OCI-LY3 (cell line): ENCODE measurements at regions not wholly inside any gene's neighbourhood (a gene's known extent, or its start where the extent isn't known, plus 50 kb on each side); places are given as distances from the start of the nearest gene placed in this dataset.

ENCODE experiments used
- H2AFZ ChIP-seq: fragments of 200-600, 300-600 bp; shearing (Covaris generic); 2 replicates; pipeline ENCODE4 v1.6.0; 2014; ENCODE audit warnings: antibody characterized with exemption, low read depth, low read length
- H3K27ac ChIP-seq: fragments of 200-600, 300-600 bp; sonication (generic); 2 replicates; pipeline ENCODE4 v1.5.1; 2014; ENCODE audit warnings: mild to moderate bottlenecking, low read length, moderate library complexity, mixed read lengths
- H3K27me3 ChIP-seq: fragments of 200-600, 300-600 bp; sonication (generic); 2 replicates; pipeline ENCODE4 v1.6.1; 2014; ENCODE audit warnings: low read depth, low read length, mixed read lengths
- H3K36me3 ChIP-seq: fragments of 200-600, 300-600 bp; sonication (generic); replicated peaks from 2 replicates; pipeline ENCODE3; 2014; ENCODE audit warnings: low read depth, low read length, mixed read lengths
- H3K4me1 ChIP-seq: fragments of 300-600, 200-600 bp; sonication (generic); 2 replicates; pipeline ENCODE4 v1.6.1; 2014; ENCODE audit warnings: low read length, mixed read lengths
- H3K4me2 ChIP-seq: fragments of 200-600, 300-600 bp; sonication (generic); 2 replicates; pipeline ENCODE4 v1.6.1; 2014; ENCODE audit warnings: low read length, mixed read lengths
- H3K4me3 ChIP-seq: fragments of 300-600, 200-600 bp; sonication (generic); 2 replicates; pipeline ENCODE4 v1.5.1; 2014; ENCODE audit warnings: antibody characterized with exemption, mild to moderate bottlenecking, low read length, moderate library complexity
- H3K79me2 ChIP-seq: fragments of 300-600, 200-600 bp; shearing (Covaris generic); 2 replicates; pipeline ENCODE4 v1.6.1; 2014; ENCODE audit warnings: mild to moderate bottlenecking, low read length, mixed read lengths
- H3K9ac ChIP-seq: fragments of 300-600, 200-600 bp; shearing (Covaris generic); 2 replicates; pipeline ENCODE4 v1.6.0; 2014; ENCODE audit warnings: mild to moderate bottlenecking, low read length, moderate library complexity
- H3K9me3 ChIP-seq: fragments of 200-600, 300-600 bp; shearing (Covaris generic); 2 replicates; pipeline ENCODE4 v1.6.1; 2014; ENCODE audit warnings: low read length, mixed read lengths; ENCODE audit not compliant: insufficient read depth
- H4K20me1 ChIP-seq: fragments of 200-600, 300-600 bp; sonication (generic); 2 replicates; pipeline ENCODE4 v1.6.1; 2016; ENCODE audit warnings: low read length, mixed read lengths; ENCODE audit not compliant: insufficient read depth
- CTCF ChIP-seq: fragments of 200-600, 300-600 bp; sonication (generic); IDR thresholded peaks from 2 replicates; pipeline ENCODE4 v1.5.1; 2014; ENCODE audit warnings: antibody characterized with exemption, low read length, low read depth
- EZH2phosphoT487 ChIP-seq: fragments of 200-600 bp; shearing (Covaris generic); IDR thresholded peaks from 2 replicates; pipeline ENCODE4 v1.6.1; 2018; ENCODE audit warnings: antibody characterized with exemption, mixed run types, low read depth

- no peak overlapping the region for H3K9ac ChIP-seq
- H3K4me2 ChIP-seq = no peak overlapping the region
- H3K27me3 ChIP-seq = no peaks in the 10 kb centered on the region
- H3K9me3 ChIP-seq = no peaks in the 10 kb centered on the region
- H3K79me2 ChIP-seq = no peaks in the 10 kb centered on the region
- TF ChIP-seq CTCF (no peak), EZH2phosphoT487 (no peak)
- H3K4me1 ChIP-seq = peaks cover 24% of the 10 kb centered on the region
- H3K4me3 ChIP-seq = no peak overlapping the region
- H3K27ac ChIP-seq = no peak overlapping the region
- no peaks in the 10 kb centered on the region for H3K36me3 ChIP-seq
- no peaks in the 10 kb centered on the region for H4K20me1 ChIP-seq
- H2AFZ ChIP-seq = no peak overlapping the region
Observed at GRCh38 chr10:61280303-61280702, 172.9 kb downstream of the TMEM26 start.

- Histone ChIP-seq H4K20me1 (no peaks in the 10 kb centered on the region), H3K9me3 (no peaks in the 10 kb centered on the region), H3K4me2 (no peak overlapping the region), H3K9ac (no peak overlapping the region), H2AFZ (no peak overlapping the region), H3K4me1 (peaks cover 16% of the 10 kb centered on the region), H3K27me3 (no peaks in the 10 kb centered on the region), H3K36me3 (no peaks in the 10 kb centered on the region), H3K27ac (no peak overlapping the region), H3K4me3 (no peak overlapping the region), H3K79me2 (no peaks in the 10 kb centered on the region)
- no peak for TF ChIP-seq EZH2phosphoT487
Observed at GRCh38 chr10:61279400-61279799, 173.8 kb downstream of the TMEM26 start.

- TF ChIP-seq CTCF = no peak
- no peak for TF ChIP-seq EZH2phosphoT487
- H3K27ac ChIP-seq = no peak overlapping the region
- no peaks in the 10 kb centered on the region for H3K79me2 ChIP-seq
- no peak overlapping the region for H3K4me2 ChIP-seq
- H3K9ac ChIP-seq = no peak overlapping the region
- no peak overlapping the region for H2AFZ ChIP-seq
- H3K4me3 ChIP-seq = no peak overlapping the region
- H3K4me1 ChIP-seq = peaks cover 12% of the 10 kb centered on the region
- no peaks in the 10 kb centered on the region for H3K36me3 ChIP-seq
- no peaks in the 10 kb centered on the region for H4K20me1 ChIP-seq
- no peaks in the 10 kb centered on the region for H3K27me3 ChIP-seq
- H3K9me3 ChIP-seq = no peaks in the 10 kb centered on the region
Observed at GRCh38 chr10:61278556-61278955, 174.6 kb downstream of the TMEM26 start.

- Histone ChIP-seq H3K9ac (no peak overlapping the region), H4K20me1 (no peaks in the 10 kb centered on the region), H3K27ac (no peak overlapping the region), H3K79me2 (no peaks in the 10 kb centered on the region), H3K4me3 (no peak overlapping the region), H3K36me3 (no peaks in the 10 kb centered on the region), H2AFZ (no peak overlapping the region), H3K9me3 (no peaks in the 10 kb centered on the region), H3K4me2 (no peak overlapping the region), H3K27me3 (no peaks in the 10 kb centered on the region), H3K4me1 (no peaks in the 10 kb centered on the region)
- TF ChIP-seq CTCF (no peak), EZH2phosphoT487 (no peak)
Observed at GRCh38 chr10:61272781-61273180, 180.4 kb downstream of the TMEM26 start.
